GM18498 (cell line): ENCODE measurements at regions not wholly inside any gene's neighbourhood (a gene's known extent, or its start where the extent isn't known, plus 50 kb on each side); places are given as distances from the start of the nearest gene placed in this dataset.

Source experiments
- ATAC-seq: cut with Tn5 transposase; IDR thresholded peaks from one replicate; pipeline ENCODE4 v1.9.1; 2021; ENCODE audit warnings: mild to moderate bottlenecking, moderate library complexity; ENCODE audit not compliant: unreplicated experiment

DNA sequence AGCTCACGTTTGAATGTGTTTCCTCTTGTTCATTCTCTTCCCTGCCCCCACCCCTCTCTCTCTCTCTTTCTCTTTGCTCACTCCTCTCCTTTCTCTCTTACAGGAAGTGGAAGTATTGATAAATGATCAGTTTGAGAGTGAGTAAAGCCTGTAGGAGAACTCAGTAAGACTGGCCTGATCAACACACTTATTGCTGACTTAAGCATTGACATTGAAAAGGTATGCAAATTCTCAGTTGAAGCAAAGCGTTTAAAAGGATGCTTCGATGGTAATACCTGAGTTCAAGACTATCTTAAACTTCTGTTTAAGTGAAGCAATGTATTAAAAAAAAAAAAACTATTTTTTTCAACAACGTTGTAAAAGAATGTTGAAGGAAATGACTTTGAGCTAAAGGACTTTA is 115.7 kb upstream of the DDX18 start:
- ATAC-seq = no peak

- ATAC-seq = no peak
These were observed 114.0 kb upstream of the DDX18 start for GRCh38 chr2:117700471-117700870.

DNA sequence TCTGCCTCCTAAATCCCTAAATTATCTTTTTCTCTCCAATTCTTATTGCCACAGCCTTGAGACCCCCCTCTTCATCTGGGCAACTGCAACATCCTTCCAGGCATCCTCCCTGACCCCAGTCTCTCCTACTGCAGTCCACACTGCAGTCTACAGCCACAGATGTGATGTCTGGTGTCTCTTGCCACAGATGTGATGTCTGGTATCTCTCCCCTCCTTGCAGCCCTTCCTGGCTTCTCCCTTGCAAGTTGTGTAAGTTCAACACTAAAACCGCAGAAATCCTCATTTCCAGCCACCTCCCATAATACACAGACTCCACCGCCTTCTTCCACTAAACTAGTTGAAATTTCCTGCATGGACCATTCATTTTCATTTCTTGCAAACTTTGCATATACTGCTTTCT is 113.1 kb upstream of the DDX18 start:
- no peak for ATAC-seq

- no peak for ATAC-seq
These were observed 112.4 kb upstream of the DDX18 start for GRCh38 chr2:117702098-117702497.

DNA sequence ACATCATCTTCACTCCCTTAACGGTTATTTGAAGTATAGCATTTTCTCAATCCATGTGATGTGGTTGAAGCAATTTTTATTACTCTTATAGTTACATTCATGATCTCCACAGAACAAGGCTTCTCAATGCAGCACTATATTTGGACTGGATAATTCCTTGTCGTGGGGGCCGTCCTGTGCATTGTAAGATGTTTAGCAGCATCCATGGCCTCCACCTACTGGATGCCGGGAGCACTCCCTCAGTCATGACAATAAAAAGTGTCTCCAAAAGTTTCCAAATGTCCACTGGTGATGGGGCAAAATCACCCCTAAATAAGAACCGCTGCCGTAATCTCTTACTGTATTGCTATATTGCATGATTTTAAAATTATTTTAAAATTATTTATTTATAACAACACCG is 110.6 kb upstream of the DDX18 start:
- ATAC-seq = no peak

DNA sequence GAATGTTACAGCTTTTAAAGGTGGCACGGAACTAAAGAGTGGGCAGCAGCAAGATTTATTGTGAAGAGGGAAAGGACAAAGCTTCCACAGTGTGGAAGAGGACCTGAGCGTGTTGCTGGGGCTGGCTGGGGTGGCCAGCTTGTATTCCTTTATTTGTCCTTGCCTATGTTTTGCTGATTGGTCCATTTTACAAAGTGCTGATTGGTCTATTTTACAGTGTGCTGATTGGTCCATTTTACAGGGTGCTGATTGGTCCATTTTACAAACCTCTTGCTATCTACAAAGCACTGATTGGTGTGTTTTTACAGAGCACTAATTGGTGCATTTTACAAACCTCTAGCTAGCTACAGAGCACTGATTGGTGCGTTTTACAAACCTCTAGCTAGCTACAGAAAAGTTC is 109.7 kb upstream of the DDX18 start:
- no peak for ATAC-seq

DNA sequence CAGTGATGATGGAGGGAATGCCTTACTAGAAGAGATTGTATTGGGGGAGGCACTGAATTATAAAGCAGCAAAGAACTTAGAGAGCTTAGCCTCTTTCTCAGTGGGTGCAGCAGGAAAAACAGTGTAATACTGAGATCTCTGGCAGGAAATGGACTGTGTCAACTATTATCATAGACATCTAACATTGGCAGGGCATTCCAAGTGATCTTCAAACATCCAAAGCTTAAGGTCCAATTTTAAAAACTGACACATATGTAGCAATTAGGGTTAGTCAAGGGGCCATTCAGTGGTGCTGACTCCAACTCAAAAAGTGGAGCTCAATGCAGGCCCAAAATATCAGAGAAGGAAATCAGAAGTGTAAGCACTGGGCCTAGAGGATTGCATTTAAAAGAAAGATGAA is 106.6 kb upstream of the DDX18 start:
- ATAC-seq = no peak

GRCh38 chr2:117712684-117713083 is 101.8 kb upstream of the DDX18 start:
- no peak for ATAC-seq

DNA sequence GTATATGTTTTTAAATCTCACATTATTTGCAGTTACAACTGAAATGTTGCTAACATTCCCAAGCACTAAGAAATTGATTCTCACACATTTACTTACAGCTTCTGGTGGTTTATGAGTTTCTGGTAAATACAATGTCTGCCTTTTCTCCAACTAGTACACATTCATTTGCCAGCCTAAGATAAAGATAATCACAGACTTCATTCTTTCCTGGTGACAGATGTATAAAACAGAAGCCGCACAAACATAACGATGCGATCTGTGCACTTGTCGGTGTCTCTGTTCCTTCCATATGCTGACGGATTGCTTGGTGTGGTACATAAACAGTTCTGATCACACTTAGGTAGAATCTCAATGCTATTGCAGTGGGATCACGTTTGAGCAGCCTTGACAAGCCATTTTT is 100.4 kb upstream of the DDX18 start:
- ATAC-seq = no peak

- no peak for ATAC-seq
These were observed 99.6 kb upstream of the DDX18 start for GRCh38 chr2:117714745-117715417.

- no peak for ATAC-seq
These were observed 98.0 kb upstream of the DDX18 start for GRCh38 chr2:117716505-117716904.

DNA sequence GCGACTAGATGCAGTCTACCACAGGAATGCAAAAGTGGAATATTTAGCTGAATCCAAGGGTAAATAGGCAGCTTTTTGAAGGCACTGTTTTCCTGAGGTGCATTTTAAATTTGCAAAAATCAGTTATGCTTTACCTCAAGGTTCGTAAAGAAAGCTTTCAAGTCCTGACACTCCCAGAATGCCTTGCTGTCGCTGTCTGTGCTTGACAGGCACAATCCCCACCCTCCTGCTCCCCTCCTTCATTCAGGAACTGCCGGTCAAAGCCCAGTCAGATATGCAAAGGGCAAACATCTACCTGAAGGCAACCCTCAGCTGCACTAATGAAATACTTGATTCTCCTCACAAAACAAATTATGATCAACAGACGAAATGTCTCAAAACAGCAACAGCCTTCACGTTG is 97.4 kb upstream of the DDX18 start:
- no peak for ATAC-seq

DNA sequence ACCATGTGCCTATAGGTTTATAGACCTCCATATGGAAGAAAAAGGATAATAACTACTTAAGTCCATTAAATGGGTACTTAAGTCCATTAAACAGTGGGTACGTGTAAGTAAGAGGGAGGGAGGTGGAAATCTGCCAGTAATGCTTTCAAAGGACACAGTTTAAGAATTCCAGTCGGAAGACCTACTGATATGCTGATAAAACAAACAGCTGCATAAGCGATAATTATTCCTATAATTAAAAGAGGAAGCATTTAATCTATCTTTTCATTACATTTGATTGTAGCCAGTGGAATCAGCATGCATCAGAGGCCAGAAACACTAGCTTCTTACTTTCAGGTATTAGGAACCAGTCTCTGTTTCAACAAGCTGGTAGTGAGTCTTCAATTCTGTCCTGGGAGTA is 96.4 kb upstream of the DDX18 start:
- no peak for ATAC-seq

DNA sequence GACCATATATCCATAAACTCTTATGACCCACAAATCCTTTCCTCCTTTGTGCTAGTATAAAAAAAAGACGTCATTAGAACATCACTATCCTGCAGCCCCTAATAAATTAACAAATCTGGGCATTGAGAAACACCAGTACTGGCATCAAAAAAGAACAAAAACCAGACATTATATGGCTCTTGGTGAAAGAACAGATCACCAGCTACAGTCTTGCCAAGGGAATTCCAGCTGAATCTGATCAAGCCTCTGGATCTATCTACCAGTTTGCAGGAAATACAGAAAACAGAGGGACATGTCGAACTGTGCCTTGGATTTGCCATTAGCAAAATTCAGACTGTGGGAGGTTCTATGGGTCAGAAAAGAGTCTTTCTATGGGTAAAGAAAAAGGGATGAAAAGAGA is 93.7 kb upstream of the DDX18 start:
- no peak for ATAC-seq

- ATAC-seq = no peak
These were observed 91.0 kb upstream of the DDX18 start for GRCh38 chr2:117723483-117723882.

GRCh38 chr2:117723888-117724434 is 90.5 kb upstream of the DDX18 start:
- no peak for ATAC-seq

DNA sequence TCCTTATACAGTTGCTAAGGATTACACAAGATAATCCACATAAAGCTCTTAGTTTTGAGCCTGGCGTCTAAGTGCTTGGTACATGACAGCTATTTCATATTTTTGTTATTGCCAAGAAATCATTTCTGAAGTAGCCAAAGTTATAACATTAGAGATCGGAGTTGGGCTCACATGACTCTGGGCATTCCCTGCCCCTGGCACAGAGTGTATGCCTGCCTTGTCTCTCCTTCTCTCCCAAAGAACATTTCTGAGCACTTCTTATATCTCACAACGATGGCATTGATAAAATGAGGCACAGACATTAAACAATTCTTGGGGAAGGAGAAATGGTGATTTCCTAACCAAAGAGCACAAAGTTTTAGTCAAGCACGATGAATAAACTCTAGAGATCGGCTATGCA is 87.7 kb upstream of the DDX18 start:
- ATAC-seq = no peak

GRCh38 chr2:117737846-117738245 is 76.6 kb upstream of the DDX18 start:
- no peak for ATAC-seq

DNA sequence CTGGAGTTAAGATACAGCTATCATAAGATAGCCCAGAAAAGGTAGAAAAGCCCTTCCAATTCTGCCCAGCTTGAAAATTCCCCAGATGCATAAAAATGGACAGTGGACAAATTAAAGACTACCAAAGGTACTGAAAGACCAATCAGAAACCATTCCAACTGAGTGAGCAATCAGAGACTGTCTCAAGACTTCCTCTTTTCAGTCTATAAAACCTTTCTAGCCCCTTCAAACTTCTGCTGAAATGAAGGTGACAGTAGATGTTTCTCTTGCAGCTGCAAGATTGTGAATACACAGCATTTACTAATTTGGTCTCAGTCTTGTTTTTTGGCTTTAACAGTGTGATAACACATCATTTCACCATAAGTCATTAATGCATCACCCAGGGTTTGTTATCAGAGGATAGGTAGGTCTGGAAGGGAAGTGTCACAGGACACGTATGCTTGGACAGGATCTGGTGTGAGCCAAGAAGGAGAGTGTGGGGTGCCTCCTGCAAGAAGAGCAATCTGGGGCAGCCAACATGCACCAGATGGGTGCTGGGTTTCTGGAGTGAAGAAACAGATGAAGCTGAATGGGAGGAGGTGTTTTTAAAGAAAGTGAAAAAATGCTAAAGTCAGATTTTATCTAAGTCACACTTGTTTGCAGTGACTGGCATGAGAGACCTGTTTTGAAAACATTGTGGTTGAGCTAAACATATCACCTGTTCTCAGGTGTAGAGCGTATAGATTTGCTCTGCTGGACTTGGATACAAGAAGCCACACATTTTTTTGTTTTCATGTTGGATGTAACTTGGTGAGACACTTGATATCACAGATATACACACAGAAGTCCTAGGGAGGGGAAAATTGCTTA is 75.3 kb upstream of the DDX18 start:
- ATAC-seq = no peak

GRCh38 chr2:117745537-117745936 is 69.0 kb upstream of the DDX18 start:
- ATAC-seq = no peak

GRCh38 chr2:117755768-117756167 is 58.7 kb upstream of the DDX18 start:
- ATAC-seq = no peak

- ATAC-seq = no peak
These were observed 53.6 kb upstream of the DDX18 start for GRCh38 chr2:117760916-117761315.
